Breast epithelium (tissue), 3 donors: ENCODE measurements at regions not wholly inside any gene's neighbourhood (a gene's known extent, or its start where the extent isn't known, plus 50 kb on each side); places are given as distances from the start of the nearest gene placed in this dataset.

Experiments
- CTCF ChIP-seq, 3 donors: fragments of 450-650 bp; IDR thresholded peaks; one replicate each; pipeline ENCODE4 v1.5.1; 2016 to 2017; ENCODE audit warnings: antibody characterized with exemption in 3 of 3, mild to moderate bottlenecking in 3 of 3, moderate library complexity in 3 of 3
- POLR2AphosphoS5 ChIP-seq, 3 donors: sonication (generic); formaldehyde crosslinking; IDR thresholded peaks; one replicate each; pipeline ENCODE4 v1.6.1; 2017; ENCODE audit warnings: antibody characterized with exemption in 3 of 3

GRCh38 chr22:27246558-27246957, 555.0 kb downstream of the MN1 start:
- TF ChIP-seq CTCF (IDR thresholded peaks at IDR 0.05) (no peak), POLR2AphosphoS5 (IDR thresholded peaks at IDR 0.05) (no peak)
